HG02938 (cell line): ENCODE measurements at regions not wholly inside any gene's neighbourhood (a gene's known extent, or its start where the extent isn't known, plus 50 kb on each side); places are given as distances from the start of the nearest gene placed in this dataset.

ENCODE experiments used
- ATAC-seq: cut with Tn5 transposase; IDR thresholded peaks from one replicate; pipeline ENCODE4 v1.9.1; 2021; ENCODE audit warnings: mild to moderate bottlenecking, moderate library complexity; ENCODE audit not compliant: unreplicated experiment

- no peak for ATAC-seq
Observed at GRCh38 chr20:50400705-50401586, 109.2 kb upstream of the PTPN1 start.

DNA sequence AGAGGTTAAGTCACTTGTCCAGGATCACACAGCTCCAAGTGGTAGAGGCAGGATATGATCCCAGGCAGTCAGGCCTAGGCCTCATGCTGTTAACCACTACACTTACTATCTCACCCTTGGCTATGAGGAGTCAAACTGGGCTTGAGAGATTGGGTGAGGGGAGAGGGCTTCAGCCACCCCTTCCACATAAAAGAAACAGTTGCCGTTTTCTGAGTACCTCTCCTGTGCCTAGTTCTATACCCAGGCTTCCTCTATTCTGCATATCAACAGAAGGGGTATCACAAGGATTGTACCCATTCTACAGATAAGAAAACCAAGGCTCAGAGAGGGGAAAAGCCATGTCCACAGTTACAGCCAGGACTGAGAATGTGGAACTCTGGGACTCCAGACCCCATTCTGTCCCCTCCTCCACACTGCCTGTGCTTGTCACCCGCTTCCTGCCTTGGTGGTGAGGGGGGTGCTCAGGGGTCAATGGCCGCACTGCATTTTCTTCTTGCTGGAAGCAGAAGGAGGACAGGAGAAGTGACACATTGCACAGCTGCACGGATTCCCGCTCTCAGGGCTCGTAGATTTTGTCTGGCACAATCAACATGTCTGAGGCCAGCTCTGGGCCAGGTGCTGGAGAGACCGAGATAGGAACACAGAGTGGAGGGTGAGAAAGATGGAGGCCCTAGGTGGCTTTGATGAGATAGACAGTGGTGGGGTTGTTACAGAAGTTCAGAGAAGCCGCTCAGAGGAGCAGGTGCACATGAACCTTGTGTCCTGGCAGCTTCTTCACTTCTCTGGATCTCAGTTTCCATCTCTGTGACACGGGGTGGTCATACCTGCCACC, 108.4 kb upstream of the PTPN1 start:
- ATAC-seq: no peak

DNA sequence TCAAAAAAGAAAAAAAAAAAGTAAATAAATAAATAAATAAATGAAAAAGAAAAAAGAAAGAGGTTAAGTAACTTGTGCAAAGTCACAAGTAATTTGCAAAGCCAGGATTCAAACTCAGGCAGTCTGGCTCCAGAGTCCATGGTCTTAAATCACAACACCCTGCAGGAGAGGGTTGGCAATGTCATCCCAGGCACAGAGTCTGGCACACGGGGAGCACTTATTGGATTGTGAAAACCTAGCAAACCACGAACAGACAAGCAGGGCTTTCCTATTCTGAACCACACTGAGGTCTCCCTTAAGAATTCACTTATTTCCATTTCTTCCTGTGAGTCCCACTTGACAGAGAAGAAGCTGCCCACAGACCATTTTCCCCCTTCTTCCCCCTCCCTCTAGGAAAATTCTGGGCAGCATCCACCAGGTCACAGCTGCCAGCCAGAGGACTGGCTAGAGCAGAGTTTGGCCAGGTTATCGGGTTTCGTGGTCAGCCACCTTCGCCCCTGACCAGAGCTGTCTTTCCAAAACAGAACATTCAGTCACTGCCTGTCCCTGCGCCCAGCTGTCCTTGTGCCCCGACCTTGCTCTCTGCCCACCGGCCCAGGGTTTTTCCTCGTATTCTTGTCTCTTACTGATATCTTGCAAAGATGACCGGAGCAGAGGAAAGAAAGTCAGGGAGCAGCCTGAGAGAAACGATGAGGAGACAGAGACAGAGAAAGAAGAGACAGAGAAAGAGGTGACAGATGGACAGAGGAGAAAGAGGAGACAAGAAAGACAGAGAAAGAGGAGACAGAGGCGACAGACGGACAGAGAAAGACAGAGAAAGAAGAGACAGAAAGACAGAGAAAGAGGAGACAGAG, 106.4 kb upstream of the PTPN1 start:
- ATAC-seq: no peak

- no peak for ATAC-seq
Observed at GRCh38 chr20:50404419-50405234, 105.6 kb upstream of the PTPN1 start.

DNA sequence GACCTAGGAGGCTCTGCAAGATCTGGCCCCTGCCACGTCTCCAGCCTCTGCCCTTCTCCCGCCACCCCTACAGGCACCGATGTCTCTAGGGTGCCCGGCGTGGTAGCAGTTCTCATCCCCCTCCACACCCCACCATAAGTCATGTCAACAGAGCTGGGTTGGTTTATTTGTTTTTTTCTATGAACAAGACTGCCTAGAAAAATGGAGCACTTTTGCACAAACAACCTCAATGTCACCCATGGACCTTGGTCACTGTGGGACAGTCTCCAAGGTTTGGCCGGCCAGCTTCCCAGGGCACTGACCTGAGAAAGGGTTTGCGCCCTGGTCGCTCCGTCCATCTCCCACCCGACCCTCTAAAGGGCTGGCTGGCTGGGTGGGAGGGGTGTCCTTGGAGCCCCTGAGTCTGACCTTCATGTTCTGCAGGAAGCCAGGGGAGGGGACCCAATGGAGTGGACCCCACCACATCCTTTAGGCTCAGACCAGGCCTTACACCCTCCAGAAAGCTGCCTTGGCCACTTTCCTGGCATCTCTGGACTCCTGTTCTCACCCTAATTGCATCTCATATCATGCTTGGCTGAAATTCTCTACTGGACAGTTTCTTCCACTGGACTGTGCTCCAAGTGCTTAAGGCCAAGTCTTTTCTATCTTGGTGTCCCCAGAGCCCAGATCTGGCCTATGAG, 104.8 kb upstream of the PTPN1 start:
- no peak for ATAC-seq

GRCh38 chr20:50405915-50406609, 104.1 kb upstream of the PTPN1 start:
- no peak for ATAC-seq

DNA sequence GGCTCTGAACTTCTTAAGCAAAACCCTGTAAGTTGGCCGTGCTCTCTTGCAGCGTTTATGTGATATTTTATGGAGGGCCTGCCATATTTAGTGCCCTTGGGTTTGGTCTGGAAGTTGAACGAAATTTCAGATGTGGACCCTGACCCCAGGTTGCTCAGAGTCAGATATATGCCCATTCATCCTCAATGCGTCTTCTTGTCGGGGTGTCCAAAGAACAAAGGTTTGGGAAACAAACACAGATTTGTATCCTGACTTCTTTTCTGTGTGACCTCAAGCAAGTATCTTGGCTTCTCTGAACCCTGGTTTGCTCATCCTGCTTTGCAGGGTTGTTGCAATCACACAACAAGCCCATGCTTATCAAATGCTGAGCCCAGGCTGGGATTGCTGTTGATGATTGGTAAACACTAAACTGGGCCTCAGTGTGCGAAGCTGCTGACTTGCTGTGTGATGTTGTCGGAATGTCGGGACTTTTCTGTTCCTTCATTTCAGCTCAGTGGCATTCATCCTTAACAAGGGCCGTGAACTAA, 103.5 kb upstream of the PTPN1 start:
- no peak for ATAC-seq

DNA sequence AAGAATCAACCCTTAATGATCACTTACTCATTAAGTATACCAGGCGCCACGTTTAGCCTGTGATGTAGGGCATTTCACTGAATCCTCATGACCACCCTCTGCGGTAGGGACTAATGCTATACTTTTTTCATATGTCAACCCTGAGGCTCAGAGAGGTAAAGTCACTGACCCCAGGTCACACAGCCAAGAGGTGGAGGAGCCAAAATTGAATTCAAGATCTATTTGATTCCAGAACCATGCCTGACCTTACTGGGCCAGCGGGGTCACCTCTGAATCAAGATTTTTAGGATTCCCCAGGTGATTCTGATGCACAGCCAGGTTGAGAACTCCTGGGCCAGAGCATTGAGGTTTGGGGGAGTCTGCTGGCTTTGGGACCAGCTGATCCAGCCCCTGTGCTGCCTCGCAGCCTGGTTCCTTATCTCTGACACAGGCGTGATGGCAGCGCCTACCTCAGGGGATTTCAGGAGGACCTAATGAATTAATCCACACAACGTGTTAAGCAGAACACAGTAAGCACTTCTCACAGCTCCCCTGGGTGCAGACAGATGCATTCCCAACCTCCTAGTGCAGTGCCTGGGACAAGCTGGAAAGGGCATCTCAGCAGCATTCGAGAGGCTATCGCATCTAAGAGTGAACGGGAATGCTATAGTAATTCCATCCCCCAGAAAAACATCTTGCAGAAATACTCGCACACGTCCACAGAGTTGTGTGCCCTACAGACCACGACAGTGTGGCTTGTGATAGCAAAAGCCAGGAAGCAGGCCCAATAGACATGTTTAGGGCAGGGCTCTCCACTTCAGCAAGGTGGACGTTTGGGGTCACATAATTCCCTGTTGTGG, 101.4 kb upstream of the PTPN1 start:
- ATAC-seq: no peak

GRCh38 chr20:50409495-50409894, 100.7 kb upstream of the PTPN1 start:
- ATAC-seq: no peak

DNA sequence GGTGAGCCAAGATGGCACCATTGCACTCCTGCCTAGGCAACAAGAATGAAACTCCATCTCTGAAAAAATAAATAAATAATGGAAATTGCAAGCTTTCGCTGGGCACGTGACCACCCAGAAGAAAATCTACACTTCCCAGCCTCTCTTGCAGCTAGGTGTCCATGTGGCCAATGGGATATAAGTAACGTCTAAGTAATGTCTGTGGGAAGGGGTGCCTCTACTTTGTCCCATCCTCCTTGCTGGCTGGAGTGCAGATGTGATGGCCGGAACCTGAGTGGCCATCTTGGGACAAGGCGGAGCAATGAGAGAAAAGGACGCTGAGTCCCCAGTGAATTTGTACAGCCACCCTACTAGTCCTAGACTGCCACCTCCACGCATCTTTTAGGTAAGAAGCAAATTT, 99.8 kb upstream of the PTPN1 start:
- no peak for ATAC-seq

DNA sequence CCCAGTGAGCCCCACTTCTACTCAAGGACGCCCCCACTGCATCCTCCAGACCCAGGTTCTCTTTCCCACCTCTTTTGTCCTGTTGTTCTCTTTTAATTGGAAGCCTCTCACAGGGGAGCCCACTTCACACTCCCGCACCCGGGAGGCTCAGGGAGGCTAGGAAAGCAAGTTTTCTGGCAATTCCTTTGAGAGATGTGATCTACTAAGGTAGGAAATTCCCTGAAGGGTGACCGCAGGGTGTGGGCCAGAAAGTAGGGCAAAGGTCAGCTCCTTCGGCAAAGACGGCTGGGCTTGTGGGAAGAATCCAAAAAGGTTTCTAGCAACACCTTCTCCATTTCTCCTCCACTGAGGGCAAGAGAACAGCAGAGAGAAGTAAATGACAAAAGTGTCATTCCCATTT, 98.1 kb upstream of the PTPN1 start:
- no peak for ATAC-seq

DNA sequence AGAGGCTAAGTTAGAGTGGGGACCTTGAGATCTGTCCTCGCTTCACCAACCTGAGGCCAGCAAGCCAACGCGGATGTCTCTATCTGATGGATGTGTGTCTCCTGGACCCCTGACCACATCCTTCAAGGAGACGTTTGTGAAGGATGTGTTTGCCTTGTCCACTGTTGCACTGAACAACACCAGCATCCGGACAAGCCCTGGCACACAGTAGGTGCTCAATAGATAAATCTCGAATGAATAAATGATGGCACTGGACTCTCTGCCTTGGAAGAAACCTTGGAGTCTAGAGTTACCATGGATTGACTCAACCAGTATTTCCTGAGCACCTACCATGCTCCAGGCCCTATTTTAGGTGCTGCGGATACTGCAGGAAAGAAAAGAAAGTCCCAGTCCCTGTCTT, 97.7 kb upstream of the PTPN1 start:
- no peak for ATAC-seq

DNA sequence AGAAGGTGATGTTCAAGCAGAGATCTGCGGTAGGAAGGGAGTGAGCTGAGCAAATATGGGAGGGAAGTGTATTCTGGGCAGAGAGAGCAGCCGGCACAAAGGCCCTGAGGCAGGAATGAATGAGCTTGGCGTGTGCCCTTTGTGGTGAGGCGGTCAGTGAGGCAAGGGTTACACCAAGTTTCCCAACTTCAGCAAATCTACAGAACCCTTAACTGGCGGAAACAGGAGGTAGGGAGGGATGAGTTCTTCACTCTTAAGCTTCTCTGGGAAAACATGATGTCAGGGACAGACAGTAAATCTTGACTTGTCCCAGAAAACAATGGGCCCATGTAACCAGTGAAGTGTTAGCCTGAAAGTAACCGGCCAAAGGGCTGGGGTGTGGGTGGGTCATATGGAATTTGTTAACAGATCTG, 97.1 kb upstream of the PTPN1 start:
- ATAC-seq: no peak

- no peak for ATAC-seq
Observed at GRCh38 chr20:50415021-50415515, 95.1 kb upstream of the PTPN1 start.

- no peak for ATAC-seq
Observed at GRCh38 chr20:50415516-50416268, 94.5 kb upstream of the PTPN1 start.

GRCh38 chr20:50416269-50417022, 93.7 kb upstream of the PTPN1 start:
- no peak for ATAC-seq

DNA sequence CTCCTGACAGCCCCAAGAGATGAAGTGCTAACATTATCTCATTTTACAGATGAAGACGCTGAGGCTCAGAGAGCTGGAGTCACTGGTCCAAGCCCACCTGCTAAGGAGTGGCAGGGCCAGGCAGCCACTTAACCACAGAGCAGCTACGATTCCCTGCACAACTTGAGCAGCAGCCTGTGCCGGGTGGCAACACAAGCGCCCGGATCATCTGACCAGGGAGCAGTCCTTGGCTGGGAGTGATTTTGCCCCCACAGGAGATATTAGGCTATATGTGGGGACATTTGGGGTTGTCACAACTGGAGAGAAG, 93.2 kb upstream of the PTPN1 start:
- ATAC-seq: no peak
